Astrocyte (in vitro differentiated cells and primary cell): ENCODE measurements at regions not wholly inside any gene's neighbourhood (a gene's known extent, or its start where the extent isn't known, plus 50 kb on each side); places are given as distances from the start of the nearest gene placed in this dataset.

Experiments used
- DNase-seq: peaks from one replicate; pipeline ENCODE4 v3.0.0-alpha.2; 2010; ENCODE audit warnings: low read depth
- FAIRE-seq: peaks from 2 replicates; lab custom pipeline; 2011; peaks lifted over from hg19 to GRCh38; lab: Jason Lieb, UNC
- H2AFZ ChIP-seq: 2 replicates; pipeline ENCODE4 v1.6.0; 2012; ENCODE audit warnings: low read depth, low read length, inconsistent platforms
- H3K27ac ChIP-seq: 2 replicates; pipeline ENCODE4 v1.5.1; 2011; ENCODE audit warnings: low read depth, low read length, inconsistent platforms
- H3K27me3 ChIP-seq: 2 replicates; pipeline ENCODE4 v1.6.0; 2011; ENCODE audit warnings: low read length, inconsistent platforms; ENCODE audit not compliant: insufficient read depth
- H3K36me3 ChIP-seq: 2 replicates; pipeline ENCODE4 v1.5.1; 2011; ENCODE audit warnings: low read length, inconsistent platforms; ENCODE audit not compliant: insufficient read depth
- H3K4me1 ChIP-seq: 2 replicates; pipeline ENCODE4 v1.5.1; 2011; ENCODE audit warnings: low read length, inconsistent platforms; ENCODE audit not compliant: insufficient read depth
- H3K4me2 ChIP-seq: 2 replicates; pipeline ENCODE4 v1.6.0; 2012; ENCODE audit warnings: low read length, inconsistent platforms
- H3K4me3 ChIP-seq: 2 replicates; pipeline ENCODE4 v1.5.1; 2011; ENCODE audit warnings: low read depth, mild to moderate bottlenecking, low read length, inconsistent platforms; ENCODE audit not compliant: insufficient read depth
- H3K79me2 ChIP-seq: 2 replicates; pipeline ENCODE4 v1.6.0; 2012; ENCODE audit warnings: mild to moderate bottlenecking, low read length, inconsistent platforms; ENCODE audit not compliant: insufficient read depth
- H3K9ac ChIP-seq: 2 replicates; pipeline ENCODE4 v1.6.0; 2012; ENCODE audit warnings: mild to moderate bottlenecking, low read length, inconsistent platforms
- H3K9me3 ChIP-seq: 2 replicates; pipeline ENCODE4 v1.5.1; 2012; ENCODE audit warnings: low read depth, mild to moderate bottlenecking, low read length, inconsistent platforms; ENCODE audit not compliant: insufficient read depth
- H4K20me1 ChIP-seq: 2 replicates; pipeline ENCODE4 v1.6.0; 2012; ENCODE audit warnings: low read length, inconsistent platforms; ENCODE audit not compliant: insufficient read depth
- H3K27ac Mint-ChIP-seq: one replicate; pipeline ENCODE4 v1.8.0; 2021; ENCODE audit warnings: mild to moderate bottlenecking, mixed read lengths; ENCODE audit not compliant: unreplicated experiment
- H3K27me3 Mint-ChIP-seq: one replicate; pipeline ENCODE4 v1.8.0; 2021; ENCODE audit warnings: low read depth, mixed read lengths; ENCODE audit not compliant: unreplicated experiment
- H3K36me3 Mint-ChIP-seq: one replicate; pipeline ENCODE4 v1.8.0; 2021; ENCODE audit warnings: low read depth, mixed read lengths; ENCODE audit not compliant: unreplicated experiment
- H3K4me1 Mint-ChIP-seq: one replicate; pipeline ENCODE4 v1.8.0; 2021; ENCODE audit warnings: low read depth, mixed read lengths; ENCODE audit not compliant: unreplicated experiment
- H3K4me3 Mint-ChIP-seq: one replicate; pipeline ENCODE4 v1.8.0; 2021; ENCODE audit warnings: mild to moderate bottlenecking, moderate library complexity, mixed read lengths; ENCODE audit not compliant: unreplicated experiment
- H3K9me3 Mint-ChIP-seq: one replicate; pipeline ENCODE4 v1.8.0; 2021; ENCODE audit warnings: mild to moderate bottlenecking, mixed read lengths; ENCODE audit not compliant: unreplicated experiment
- CTCF ChIP-seq: IDR thresholded peaks from 2 replicates; pipeline ENCODE4 v1.5.1; 2011; ENCODE audit warnings: low read depth, mild to moderate bottlenecking, inconsistent platforms, low read length, moderate library complexity; ENCODE audit not compliant: insufficient read depth
- EZH2 ChIP-seq: IDR thresholded peaks from 2 replicates; pipeline ENCODE4 v1.6.1; 2012; ENCODE audit warnings: mild to moderate bottlenecking, low read length, inconsistent platforms; ENCODE audit not compliant: insufficient read depth

DNA sequence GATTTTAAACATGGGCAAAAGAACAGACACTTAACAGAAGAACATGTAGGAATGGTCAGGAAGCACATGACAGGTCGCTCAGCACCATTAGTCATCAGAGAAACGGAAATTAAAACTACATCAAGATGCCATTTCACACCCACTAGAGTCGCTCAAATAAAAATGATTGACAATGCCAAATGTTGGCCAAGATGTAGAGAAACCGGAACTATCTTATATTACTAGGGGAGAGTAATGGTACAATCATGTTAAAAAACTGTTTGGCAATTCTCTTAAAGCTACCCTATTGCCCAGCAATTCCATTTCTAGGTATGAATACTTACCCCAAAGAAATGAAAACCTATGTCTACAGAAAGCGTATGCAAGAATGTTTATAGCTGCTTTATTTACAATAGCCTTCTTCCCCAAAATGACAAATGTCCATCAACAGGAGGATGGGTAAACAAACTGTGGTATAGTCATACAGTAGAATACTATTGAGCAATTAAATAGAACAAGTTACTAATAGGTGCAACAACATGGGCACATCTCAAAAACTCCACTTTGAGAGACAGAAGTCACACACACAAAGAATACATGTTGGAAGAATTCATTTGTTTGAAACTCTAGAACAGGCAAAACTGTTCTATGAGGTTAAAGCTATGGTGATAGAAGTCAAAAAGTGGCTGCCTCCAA is 92.8 kb downstream of the ETS2 start:
- Histone ChIP-seq H3K36me3 (no peaks in the 10 kb centered on the region), H3K79me2 (no peaks in the 10 kb centered on the region), H3K4me3 (no peak overlapping the region), H3K9ac (no peak overlapping the region), H3K27ac (no peak overlapping the region), H3K4me2 (no peak overlapping the region), H3K4me1 (no peaks in the 10 kb centered on the region), H4K20me1 (no peaks in the 10 kb centered on the region), H3K27me3 (no peaks in the 10 kb centered on the region), H3K9me3 (no peaks in the 10 kb centered on the region), H2AFZ (no peak overlapping the region)
- Mint-ChIP-seq H3K9me3 (peaks cover 16% of the 10 kb centered on the region), H3K36me3 (peaks cover 5% of the 10 kb centered on the region), H3K27ac (no peak overlapping the region), H3K4me3 (no peak overlapping the region), H3K27me3 (peaks cover 8% of the 10 kb centered on the region), H3K4me1 (peaks cover 5% of the 10 kb centered on the region)
- DNase-seq (no peak), FAIRE-seq (no peak)
- TF ChIP-seq CTCF (no peak), EZH2 (no peak)

DNA sequence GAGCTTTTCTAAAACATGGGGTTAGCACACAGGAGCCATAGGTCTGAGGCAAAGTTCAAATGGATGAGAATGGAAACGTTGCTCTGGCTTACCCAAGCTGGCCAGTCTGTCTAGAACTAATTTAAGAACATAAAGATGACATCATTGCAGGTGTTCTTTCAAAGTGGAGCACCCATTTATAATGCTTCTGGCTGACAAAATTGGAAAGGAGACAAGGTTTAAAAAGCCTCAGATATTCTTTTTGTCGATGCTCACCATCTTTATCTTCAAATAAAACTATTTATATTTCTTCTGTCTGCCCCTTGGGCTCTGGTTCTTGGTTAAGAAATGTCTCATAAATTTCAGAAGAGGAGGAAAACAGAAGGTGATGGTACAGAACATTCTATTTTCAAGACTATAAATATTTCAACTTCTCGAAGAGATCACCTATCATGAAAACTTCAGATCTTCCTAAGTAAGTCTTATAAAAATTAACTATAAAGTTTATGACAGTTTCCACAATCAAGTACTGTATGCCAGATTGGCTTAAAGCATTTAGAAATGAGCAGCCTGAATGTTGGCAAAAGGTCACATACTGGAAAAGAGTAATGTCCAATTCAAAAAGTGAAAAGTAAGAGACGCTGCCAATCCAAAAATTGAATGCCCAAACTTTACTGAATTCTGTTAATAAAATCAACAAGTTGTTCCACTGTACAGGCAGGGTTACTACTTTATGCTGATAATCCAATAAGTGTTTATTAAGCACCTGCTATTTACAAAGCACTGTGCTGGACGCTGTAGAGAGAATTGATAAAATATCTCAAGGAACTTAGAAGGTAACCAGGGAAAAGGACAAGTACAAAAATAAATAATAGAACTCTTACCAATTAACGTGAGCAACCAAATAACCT is 92.0 kb downstream of the ETS2 start:
- H3K79me2 ChIP-seq = no peaks in the 10 kb centered on the region
- no peak overlapping the region for H3K9ac ChIP-seq
- Mint-ChIP-seq H3K4me3 (no peak overlapping the region), H3K9me3 (peaks cover 18% of the 10 kb centered on the region), H3K27ac (no peak overlapping the region), H3K4me1 (peaks cover 5% of the 10 kb centered on the region), H3K27me3 (peaks cover 5% of the 10 kb centered on the region), H3K36me3 (peaks cover 4% of the 10 kb centered on the region)
- no peak overlapping the region for H3K27ac ChIP-seq
- TF ChIP-seq EZH2 (no peak), CTCF (no peak)
- no peak overlapping the region for H3K4me3 ChIP-seq
- no peaks in the 10 kb centered on the region for H4K20me1 ChIP-seq
- no peaks in the 10 kb centered on the region for H3K4me1 ChIP-seq
- no peak for DNase-seq
- H2AFZ ChIP-seq = no peak overlapping the region
- FAIRE-seq = no peak
- no peak overlapping the region for H3K4me2 ChIP-seq
- H3K27me3 ChIP-seq = no peaks in the 10 kb centered on the region
- H3K9me3 ChIP-seq = no peaks in the 10 kb centered on the region
- no peaks in the 10 kb centered on the region for H3K36me3 ChIP-seq
